ENCODE measurements at regions not wholly inside any gene's neighbourhood (a gene's known extent, or its start where the extent isn't known, plus 50 kb on each side); places are given as distances from the start of the nearest gene placed in this dataset.

DNA sequence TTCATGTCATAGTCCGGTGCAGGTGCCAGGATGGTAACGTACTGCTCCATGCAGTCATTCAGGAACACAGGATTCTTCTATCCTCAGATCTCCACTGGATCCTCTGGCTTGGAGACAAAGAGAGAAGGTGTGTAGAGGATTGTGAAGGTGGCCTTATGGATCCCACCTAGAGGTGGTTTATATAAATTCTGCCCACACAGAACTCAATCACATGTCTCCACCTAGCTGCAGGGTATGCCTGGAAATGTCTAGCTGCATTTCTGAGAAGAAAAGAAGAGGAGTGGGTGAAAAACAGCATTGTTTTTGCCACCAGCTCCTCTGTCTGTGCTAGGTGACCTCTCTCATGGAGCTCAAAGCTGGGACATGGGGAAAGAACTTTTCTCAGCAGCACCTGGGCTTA lies 478.7 kb downstream of the PDCD6IP start:
- TF ChIP-seq, protein P1, sequence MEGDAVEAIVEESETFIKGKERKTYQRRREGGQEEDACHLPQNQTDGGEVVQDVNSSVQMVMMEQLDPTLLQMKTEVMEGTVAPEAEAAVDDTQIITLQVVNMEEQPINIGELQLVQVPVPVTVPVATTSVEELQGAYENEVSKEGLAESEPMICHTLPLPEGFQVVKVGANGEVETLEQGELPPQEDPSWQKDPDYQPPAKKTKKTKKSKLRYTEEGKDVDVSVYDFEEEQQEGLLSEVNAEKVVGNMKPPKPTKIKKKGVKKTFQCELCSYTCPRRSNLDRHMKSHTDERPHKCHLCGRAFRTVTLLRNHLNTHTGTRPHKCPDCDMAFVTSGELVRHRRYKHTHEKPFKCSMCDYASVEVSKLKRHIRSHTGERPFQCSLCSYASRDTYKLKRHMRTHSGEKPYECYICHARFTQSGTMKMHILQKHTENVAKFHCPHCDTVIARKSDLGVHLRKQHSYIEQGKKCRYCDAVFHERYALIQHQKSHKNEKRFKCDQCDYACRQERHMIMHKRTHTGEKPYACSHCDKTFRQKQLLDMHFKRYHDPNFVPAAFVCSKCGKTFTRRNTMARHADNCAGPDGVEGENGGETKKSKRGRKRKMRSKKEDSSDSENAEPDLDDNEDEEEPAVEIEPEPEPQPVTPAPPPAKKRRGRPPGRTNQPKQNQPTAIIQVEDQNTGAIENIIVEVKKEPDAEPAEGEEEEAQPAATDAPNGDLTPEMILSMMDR (conservative IDR thresholded peaks at IDR 0.05): no peak; the same call in 1 of the 2 replicates
- TF ChIP-seq ZFX (IDR thresholded peaks at IDR 0.05): no peak
